ENCODE measurements at regions not wholly inside any gene's neighbourhood (a gene's known extent, or its start where the extent isn't known, plus 50 kb on each side); places are given as distances from the start of the nearest gene placed in this dataset.

- H3K9me3 Mint-ChIP-seq (ENCODE audit: unreplicated experiment) = peaks cover 2% of the 10 kb centered on the region
- peaks cover 8% of the 10 kb centered on the region for H3K4me1 Mint-ChIP-seq (ENCODE audit: low read depth, unreplicated experiment)
- no peak for DNase-seq
- H3K4me3 Mint-ChIP-seq (ENCODE audit: unreplicated experiment) = no peak overlapping the region
- H3K27ac Mint-ChIP-seq (ENCODE audit: unreplicated experiment) = no peak overlapping the region
- no peaks in the 10 kb centered on the region for H3K36me3 Mint-ChIP-seq (ENCODE audit: unreplicated experiment)
- peaks cover 1% of the 10 kb centered on the region for H3K27me3 Mint-ChIP-seq (ENCODE audit: unreplicated experiment)
- no peak for TF ChIP-seq CTCF (IDR thresholded peaks at IDR 0.05; ENCODE audit: partially characterized antibody, unreplicated experiment)
Observed at GRCh38 chr14:65906344-65906743, 493.8 kb downstream of the FUT8 start.

- no peak for TF ChIP-seq CTCF (IDR thresholded peaks at IDR 0.05; ENCODE audit: partially characterized antibody, unreplicated experiment)
- H3K9me3 Mint-ChIP-seq (ENCODE audit: unreplicated experiment) = peaks cover 2% of the 10 kb centered on the region
- H3K4me1 Mint-ChIP-seq (ENCODE audit: low read depth, unreplicated experiment) = peaks cover 8% of the 10 kb centered on the region
- no peak overlapping the region for H3K4me3 Mint-ChIP-seq (ENCODE audit: unreplicated experiment)
- no peak for DNase-seq
- H3K27ac Mint-ChIP-seq (ENCODE audit: unreplicated experiment) = no peak overlapping the region
- H3K36me3 Mint-ChIP-seq (ENCODE audit: unreplicated experiment) = no peaks in the 10 kb centered on the region
- peaks cover 1% of the 10 kb centered on the region for H3K27me3 Mint-ChIP-seq (ENCODE audit: unreplicated experiment)
Observed at GRCh38 chr14:65906948-65907347, 494.4 kb downstream of the FUT8 start.

GRCh38 chr14:65910108-65910786, 497.7 kb downstream of the FUT8 start:
- Mint-ChIP-seq H3K4me1 (ENCODE audit: low read depth, unreplicated experiment) (peaks cover 8% of the 10 kb centered on the region), H3K27me3 (ENCODE audit: unreplicated experiment) (peaks cover 1% of the 10 kb centered on the region), H3K36me3 (ENCODE audit: unreplicated experiment) (no peaks in the 10 kb centered on the region), H3K9me3 (ENCODE audit: unreplicated experiment) (peaks cover 2% of the 10 kb centered on the region), H3K27ac (ENCODE audit: unreplicated experiment) (no peak overlapping the region), H3K4me3 (ENCODE audit: unreplicated experiment) (no peak overlapping the region)
- no peak for DNase-seq
- no peak for TF ChIP-seq CTCF (IDR thresholded peaks at IDR 0.05; ENCODE audit: partially characterized antibody, unreplicated experiment)

GRCh38 chr14:65915125-65915524, 502.6 kb downstream of the FUT8 start:
- no peaks in the 10 kb centered on the region for H3K36me3 Mint-ChIP-seq (ENCODE audit: unreplicated experiment)
- H3K27ac Mint-ChIP-seq (ENCODE audit: unreplicated experiment) = no peak overlapping the region
- no peak overlapping the region for H3K4me3 Mint-ChIP-seq (ENCODE audit: unreplicated experiment)

More at GRCh38 chr14:65915125-65915524, 502.6 kb downstream of the FUT8 start:
- DNase-seq = no peak
- Mint-ChIP-seq H3K4me1 (ENCODE audit: low read depth, unreplicated experiment) (peaks cover 5% of the 10 kb centered on the region), H3K9me3 (ENCODE audit: unreplicated experiment) (peaks cover 2% of the 10 kb centered on the region), H3K27me3 (ENCODE audit: unreplicated experiment) (peaks cover 1% of the 10 kb centered on the region)
- no peak for TF ChIP-seq CTCF (IDR thresholded peaks at IDR 0.05; ENCODE audit: partially characterized antibody, unreplicated experiment)
